ENCODE measurements at regions not wholly inside any gene's neighbourhood (a gene's known extent, or its start where the extent isn't known, plus 50 kb on each side); places are given as distances from the start of the nearest gene placed in this dataset.
"Not testable (repeated sequence)": the region's sequence is repeated elsewhere in the genome, so short reads cannot be mapped to it uniquely, and the experiment has no call there.

DNA sequence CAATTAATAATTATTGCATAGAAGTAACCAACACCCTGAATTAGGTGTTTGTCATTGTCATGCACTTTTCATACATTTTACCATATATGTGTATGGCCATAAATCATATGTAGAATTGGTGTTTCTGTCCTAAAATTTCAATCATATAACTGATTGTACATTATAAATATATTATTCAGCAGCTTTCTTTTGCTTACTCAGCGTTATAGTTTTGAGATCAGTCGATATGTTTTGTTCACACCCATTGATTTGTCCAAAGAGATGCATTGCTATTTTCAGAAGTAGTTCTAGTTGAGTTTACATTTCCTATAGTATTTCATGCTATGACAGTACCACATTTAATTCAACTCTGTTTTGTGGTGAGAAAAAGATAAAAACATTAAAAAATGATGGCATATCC, 50.5 kb upstream of the PARP4 start:
- no peak for DNase-seq

DNA sequence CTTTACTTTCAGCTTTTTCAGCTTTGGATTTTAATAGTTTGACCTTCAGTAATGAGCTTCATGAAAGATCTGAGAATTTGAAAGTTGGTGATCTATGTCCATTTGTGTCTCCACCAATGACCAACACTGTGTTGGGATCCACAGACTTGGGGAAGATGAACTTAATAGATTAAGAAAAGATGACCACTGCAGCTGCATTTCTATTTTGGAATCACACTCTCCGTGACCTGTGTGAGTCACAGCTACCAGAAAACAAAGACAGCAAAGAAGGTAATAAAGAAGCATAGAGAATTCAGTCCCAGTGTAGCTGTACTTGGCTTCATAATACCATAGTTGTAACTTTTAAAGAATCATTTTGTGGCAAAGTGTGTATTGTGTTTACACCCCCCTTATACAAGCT, 51.4 kb upstream of the PARP4 start:
- not testable (repeated sequence) for DNase-seq

DNA sequence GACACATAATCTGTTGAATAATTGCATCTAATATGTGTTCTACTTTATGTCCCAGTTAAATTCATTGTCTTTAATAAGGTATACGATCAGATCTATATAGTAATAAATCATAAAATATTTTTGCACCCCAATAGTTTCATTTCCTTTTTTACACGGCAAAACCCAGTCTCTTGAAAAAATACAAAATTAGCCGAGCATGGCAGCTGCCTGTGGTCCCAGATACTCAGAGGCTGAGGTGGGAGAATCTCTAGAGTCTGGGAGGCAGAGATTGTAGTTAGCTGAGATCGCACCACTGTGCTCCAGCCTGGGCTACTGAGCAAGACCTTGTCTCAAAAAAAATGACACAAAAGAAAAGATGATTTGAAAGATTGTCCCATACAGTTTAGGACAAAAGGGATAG, 52.3 kb upstream of the PARP4 start:
- DNase-seq = no peak

DNA sequence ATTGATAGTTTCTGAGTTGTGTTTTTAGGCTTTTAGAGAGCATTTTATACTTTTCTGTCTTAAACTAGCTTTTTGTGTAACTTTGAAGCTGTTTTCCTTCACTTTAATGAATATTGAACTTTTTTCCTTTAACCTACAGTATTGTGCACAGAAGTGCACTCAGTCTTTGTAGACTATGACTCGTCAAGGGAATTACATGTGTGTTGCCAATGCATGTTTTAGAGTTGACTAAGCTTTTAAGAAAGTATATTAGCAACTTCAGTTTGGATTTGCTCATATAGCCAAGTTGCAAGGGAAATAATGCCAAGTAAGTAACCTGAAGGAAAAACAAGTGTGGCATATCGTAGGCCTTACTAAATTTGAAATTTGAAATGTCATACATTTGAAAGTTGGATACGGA, 55.0 kb upstream of the PARP4 start:
- DNase-seq = not testable (repeated sequence)

DNA sequence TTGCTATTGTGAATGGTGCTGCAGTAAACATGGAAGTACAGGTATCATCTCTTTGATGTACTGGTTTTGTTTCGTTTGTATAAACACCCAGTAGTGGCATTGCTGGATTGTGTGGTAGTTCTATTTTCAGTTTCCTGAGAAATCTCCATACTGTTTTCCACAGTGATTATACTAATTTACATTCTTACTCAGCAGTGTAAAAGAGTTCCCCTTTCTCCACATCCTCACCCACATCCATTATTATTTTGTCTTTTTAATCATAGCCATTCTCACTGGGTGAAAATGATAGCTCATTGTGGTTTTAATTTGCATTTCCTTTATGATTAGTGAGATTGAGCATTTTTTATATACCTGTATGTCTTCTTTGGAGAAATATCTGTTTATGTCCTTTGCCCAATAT, 62.3 kb upstream of the PARP4 start:
- no peak for DNase-seq

DNA sequence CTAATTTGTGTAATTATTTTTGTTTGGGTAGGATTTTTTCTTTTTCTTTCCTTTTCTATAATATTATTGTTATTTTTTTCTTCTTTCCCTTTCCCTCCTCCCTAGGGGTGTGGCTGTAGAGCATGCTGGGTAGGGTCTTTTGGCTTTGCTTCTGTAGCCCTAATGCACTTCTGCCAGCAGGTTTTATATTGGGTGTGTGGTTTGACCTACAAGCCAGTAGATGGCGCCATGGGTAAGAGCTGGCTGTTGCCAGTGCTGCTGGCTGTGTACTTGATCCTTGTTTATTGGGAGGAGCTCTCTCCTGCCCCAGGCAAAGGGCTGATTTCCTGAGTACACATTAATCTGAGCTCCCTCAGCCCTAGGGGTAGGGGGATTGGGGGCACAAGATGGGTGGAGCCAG, 67.7 kb upstream of the PARP4 start:
- not testable (repeated sequence) for DNase-seq

DNA sequence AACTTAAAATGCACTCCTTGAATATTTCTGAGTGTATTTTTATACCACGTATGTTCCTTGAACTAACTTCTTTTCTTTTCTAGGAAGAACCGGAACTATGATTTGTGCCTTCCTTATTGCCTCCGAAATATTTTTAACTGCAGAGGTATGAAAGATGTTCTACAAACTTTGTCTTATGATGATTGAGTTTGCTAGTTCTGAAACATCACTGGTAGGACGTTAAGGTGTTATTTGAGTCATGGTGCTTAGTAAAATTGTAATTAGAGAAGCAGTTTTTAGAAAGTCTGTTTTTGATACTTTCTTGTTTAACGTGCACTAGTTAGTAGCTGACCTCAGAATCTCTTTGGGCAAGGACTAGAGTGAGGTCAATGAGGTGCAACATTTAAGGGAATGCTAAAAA, 69.0 kb upstream of the PARP4 start:
- DNase-seq = not testable (repeated sequence)

DNA sequence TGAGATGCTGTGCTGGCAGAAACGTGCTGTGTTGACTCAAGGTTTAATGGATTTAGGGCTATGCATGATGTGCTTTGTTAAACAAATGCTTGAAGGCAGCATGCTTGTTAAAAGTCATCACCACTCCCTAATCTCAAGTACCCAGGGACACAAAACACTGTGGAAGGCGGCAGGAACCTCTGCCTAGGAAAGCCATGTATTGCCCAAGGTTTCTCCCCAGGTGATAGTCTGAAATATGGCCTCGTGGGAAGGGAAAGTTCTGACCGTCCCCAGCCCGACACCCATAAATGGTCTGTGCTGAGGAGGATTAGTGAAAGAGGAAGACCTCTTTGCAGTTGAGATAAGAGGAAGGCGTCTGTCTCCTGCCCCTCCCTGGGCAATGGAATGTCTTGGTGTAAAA, 79.1 kb upstream of the PARP4 start:
- DNase-seq = not testable (repeated sequence)

DNA sequence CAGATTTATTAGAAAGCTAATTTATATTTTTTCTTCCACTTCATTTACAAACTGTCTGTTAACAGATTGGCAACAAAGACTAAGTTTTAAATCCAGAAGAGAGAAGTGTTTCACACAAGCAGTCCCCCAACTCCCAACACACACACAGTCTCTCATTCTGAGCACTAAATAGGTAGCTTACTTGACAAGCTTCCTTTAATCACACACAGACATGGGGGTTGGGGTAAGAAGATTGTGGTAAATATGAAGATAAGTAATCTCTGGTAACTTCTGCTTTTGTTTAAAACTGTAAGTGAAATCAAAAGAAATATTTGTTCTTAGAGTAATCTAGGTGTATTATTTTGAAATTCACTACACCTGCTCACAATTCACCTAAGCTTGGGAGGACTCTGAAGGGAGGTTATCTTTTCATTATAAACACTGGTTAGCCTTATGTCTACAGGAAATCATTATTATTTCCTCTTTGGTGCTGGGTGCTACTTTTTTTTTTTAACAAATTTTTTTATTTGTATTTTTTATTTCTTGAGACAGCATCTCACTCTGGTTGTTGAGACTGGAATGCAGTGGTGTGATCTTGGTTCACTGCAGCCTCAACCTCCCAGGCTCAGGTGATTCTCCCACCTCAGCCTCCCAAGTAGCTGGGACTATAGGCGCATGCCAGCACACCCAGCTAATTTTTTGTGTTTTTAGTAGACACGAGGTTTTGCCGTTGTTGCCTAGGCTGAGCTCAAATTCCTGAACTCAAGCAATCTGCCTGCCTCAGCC, 82.1 kb upstream of the ATP12A start:
- not testable (repeated sequence) for DNase-seq

DNA sequence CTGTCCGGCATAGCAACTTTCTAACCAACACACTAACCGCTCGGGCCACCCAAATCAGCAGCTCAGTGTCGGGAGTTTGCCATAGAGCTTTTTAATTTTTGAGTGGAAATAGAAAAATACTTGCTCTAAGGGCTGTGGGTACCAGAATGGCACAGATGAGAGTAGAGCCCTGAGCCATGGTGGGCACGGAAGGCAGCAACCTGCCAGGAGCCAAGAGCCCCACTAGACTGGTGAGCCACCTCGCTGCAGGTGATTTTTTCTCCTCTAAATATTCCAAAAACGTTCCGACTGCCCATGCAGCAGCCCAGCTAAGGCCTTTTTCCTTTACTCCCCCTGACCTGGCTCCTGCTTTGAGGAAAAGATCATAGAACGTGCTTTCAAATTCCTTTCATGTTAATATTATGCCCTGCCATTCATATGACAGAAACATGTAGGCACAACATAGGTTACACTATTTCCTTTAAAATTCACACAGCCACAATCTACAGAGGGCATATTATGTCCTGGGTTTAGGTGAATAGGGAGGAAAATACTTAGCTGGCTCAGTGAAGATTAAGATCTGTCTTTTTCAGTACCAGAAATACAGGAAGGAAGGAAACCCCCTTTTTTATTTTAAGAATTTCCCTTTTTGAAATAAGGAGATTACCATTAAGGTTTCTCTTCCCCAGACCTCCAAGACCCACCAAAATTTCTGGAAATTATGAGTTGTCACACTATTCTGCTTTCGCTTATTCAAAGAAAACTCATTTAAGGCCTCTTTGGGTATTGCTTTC, 81.0 kb upstream of the ATP12A start:
- not testable (repeated sequence) for DNase-seq

DNA sequence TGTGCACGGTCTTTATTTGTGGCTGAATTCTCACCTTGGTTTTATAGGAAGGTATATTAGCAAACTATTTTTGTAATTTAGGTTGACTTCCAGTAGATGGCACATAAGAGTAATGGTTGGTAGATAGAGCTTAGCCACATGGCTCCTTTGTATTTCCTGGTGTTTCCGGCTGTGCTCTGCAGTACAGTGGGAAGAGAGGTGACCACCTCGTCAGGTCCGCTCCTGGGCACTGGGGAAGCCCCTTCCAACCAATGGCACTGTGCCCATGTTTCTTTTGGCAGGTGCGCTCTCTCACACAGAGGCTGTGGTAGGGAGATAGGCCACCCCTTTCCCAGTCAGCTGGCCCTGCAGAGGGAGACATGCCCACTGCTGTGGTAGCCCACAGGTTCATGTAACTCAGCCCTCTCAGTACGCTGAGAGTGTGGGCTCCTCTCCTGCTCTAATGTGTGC, 74.3 kb upstream of the ATP12A start:
- no peak for DNase-seq

DNA sequence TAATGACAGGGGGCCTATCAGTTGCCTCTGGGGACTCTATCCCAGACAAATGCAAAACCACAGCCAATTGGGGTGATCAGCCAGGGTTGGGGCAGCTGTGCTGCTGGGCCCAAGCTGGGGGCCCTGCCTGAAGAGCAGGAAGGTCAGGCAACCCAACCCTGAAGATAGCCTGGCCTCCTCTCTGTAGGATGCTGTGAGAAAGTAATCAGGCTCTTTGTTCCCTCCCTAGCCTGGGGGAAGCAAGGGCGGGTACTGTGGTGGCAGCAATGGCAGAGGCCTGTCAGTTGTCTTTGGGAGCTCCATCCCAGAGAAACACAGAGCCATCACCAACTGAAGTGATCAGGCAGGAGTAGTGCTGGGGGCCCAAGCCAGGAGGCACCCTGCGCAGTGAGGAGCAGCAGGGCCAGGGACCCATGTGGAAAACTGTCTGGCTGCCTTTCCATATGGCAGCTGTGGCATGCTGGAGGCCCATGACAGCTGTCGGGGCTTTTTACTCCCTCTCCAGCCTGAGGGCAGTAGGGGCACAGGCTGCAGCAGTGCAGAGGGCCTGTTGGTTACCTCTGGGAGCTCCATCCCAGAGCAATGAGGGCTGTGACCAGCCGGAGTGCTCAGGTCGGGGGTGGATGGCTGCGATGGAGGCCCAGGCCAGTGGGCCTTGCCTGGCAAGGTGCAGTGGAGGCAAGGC, 73.6 kb upstream of the ATP12A start:
- DNase-seq = no peak

DNA sequence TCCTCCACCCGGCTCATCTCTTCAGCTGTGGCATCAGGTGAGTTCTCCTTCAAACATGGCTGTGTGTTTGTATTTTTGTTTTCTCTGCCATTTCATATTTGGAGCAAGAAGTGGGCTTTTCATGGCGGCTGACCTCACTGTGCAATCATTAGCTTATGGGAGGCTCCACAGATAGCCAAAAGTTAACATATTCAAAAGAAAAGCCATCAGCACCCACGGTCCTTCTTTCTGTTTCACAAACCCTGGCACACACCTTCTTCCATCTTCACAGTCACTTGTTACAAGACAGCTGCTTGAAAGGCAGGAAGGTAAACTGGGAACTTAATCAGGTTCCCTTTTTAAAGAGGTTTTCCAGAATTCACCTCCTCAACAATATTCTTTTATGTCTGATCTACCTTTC, 69.3 kb upstream of the ATP12A start:
- no peak for DNase-seq

DNA sequence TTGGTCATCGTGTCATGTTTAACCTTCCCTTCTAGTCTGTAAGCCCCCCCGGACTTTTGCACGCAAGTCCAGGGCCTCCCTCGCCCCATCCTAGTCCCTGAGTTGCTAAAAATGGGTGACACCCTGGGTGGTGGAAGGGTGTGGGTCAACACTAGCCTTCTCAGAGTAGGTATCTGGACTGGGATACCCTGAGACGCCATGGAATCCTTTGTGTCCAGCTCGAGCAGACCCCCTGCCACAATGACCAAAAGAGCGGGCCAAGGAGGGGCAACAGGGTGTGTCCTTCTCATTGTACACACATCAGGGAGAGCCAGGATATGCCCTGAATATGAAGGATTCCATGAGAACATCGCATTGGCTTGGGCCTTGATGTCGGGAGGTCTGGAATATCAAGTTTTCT, 67.5 kb upstream of the ATP12A start:
- no peak for DNase-seq

DNA sequence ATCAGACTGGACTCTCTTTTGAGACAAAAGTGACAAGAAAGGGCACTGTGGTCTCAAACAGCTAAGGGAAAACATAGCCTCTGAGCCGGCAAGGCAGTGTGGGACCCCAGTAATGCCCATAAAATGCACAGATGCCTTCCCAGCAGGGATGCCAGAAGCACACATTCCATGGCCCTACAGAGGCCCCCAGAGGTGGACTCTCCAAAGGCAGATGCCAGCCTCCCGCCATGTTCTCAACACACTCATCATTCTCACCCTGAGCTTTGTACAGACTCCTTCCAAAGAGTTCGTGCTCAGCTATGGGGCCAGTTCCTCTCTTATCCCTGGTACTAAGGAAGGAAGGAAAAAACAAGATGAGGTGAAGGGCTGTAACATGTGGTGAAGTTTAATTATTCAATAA, 67.1 kb upstream of the ATP12A start:
- DNase-seq = no peak

DNA sequence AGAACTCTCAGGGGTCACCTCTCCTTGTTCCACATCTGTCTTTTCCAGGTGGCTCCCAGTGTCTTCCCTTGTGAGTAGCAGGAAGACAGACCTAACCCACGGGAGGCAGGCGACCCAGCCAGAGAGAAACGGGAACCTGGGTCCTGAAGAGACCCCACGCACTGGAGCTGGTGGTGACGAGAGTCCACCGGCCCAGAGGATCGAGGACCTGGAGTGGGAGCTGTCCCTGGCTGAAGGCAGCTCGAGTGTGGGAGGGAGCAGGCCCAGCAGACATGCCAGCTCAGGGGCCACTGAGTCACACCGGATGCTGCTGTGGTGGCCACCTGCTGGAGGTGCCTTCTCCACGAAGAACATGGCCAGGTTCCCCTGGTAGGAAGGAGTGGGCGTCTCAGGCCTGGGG, 66.5 kb upstream of the ATP12A start:
- no peak for DNase-seq

DNA sequence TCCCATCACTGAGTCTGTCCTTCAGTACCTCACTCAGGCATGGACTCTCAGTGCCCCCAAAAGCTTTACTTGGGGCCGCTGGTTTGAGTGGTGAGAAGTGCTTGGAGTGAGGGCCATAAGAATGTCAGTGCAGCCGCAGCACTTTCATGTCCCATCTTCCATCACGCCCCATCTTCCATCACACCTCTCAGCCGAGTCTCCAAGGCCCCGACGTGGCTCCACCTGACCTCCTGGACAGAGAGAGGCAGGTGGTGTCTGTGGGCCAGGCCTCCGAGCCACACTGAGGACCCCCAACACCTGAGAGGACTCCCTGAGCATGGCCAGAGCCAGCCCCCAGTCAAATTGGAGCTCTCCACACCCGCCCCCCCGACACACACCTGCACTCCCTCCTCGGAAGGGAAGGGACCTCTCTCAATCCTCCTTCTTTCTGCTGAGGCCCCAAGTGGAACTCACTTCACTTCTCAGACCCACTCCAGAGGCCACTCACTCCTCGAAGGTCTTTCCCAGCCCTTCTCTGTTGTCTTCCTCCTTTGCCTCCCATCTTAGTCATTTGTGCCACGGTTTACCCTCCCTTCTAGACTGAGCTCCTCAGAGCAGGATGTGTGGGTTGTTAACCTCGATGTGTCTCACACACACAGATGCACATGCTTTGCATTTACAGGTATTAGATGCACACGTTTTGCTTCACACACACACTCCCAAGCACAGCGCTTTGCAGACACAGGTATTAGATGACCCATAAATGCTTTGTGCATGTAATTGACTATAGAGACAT, 65.7 kb upstream of the ATP12A start:
- DNase-seq = no peak

DNA sequence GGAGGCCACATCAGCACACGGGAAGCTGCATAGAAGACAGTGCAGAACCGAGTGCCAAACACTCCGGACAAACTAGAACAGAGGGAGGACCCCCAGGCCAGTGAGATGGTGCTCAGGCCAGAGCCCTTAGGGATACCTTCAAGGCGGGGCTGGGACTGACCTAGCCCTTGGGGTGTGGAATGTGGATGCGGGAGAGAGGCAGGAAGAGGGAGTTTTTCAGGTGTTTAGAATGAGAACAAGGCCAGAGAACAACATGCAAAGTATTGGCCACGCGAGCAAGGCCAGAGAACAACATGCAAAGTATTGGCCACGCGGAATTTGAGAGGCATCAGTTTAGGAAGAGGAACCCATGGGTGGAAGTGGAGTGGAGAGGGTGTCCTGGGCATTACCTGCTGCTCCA, 65.1 kb upstream of the ATP12A start:
- DNase-seq = no peak

DNA sequence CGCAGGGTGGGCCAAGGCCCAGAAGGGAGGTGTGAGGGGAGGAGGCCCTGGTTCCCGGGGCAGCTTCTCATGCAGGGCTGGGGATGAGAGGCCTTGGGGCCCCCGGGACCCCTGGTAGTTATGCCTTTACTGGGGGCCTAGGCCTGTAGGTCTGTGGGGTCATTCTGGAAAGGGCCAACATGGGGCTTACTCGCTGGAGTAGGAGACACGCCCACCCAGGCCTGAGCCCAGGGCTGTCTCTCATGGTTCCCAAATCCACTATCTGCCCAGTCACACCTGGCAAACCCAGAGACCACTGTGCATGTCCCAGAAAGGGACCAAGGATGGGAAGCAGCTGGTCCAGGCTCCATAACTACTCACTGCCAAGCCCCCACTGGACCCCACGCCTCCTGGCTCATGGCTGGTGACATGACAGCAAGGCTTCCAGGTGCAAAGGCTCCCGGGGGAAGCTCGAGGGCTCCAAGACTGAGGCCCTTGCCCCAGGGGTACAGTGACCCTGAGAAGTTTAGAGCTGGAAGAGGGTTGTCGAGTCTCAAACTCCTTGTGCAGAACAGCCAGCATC, 64.2 kb upstream of the ATP12A start:
- DNase-seq = no peak

DNA sequence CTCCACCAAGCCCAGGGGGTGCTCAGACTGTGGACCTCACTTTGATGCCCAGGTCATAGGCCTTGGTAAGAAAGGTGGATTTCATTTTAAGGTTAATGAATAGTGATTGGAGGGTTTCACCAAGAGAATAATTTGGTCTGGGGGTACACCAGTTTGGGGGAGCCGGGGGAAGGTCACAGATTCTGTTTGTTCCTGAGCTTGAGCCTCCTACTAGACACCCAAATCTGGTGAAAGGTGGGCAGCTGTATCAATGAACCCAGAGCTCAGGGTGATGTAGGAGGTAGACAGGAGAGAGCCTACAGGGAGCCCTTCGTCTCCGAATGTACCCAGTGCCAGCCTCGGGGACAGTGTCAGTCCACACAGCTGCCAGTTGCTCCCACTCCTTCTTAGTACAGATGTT, 63.7 kb upstream of the ATP12A start:
- no peak for DNase-seq

DNA sequence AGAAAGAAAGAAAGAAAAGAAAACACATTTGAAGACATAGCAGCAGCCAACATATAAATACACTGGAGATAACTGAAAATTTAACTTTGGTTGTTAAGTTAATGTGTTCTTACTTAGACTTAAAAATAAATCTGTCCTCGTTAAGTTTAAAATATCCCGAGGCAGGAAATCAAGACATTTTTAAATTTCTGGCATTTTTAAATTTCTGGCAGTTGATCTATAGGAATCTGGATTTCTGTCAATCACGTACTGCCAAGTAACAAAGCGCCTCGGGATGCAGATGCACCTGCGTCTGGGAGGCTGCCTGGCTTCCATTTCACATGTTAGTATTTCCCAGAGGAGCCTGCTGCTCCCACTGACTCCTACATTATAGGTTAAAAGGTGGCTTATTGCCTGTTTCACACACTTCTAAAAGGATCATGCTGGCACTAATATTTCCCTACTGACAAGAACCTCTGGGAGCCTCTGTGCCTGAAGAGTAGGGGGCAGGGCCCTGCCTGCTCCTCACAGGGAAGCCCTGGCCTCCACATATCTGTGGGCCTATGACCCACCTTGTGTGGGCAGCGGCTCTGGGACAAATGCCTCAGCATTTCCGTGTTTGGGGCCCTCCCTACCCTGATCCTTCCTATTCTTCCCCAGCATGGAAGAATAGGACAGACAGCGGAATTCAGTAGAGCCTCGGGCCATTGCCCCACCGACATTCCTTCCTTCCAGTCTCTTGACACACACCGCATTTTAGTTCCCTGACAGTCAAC, 62.8 kb upstream of the ATP12A start:
- DNase-seq = no peak

Data from activated naive CD4-positive, alpha-beta T cell treated with anti-CD3 and anti-CD28 coated beads, Interleukin-2, amount 50 U/mL, for 16 hours (primary cell).